HG03280 (cell line): ENCODE measurements at regions not wholly inside any gene's neighbourhood (a gene's known extent, or its start where the extent isn't known, plus 50 kb on each side); places are given as distances from the start of the nearest gene placed in this dataset.

ENCODE experiments used
- ATAC-seq: cut with Tn5 transposase; IDR thresholded peaks from one replicate; pipeline ENCODE4 v1.9.1; 2021; ENCODE audit warnings: mild to moderate bottlenecking, moderate library complexity; ENCODE audit not compliant: unreplicated experiment

- no peak for ATAC-seq
These were observed 56.8 kb upstream of the GRIA4 start for GRCh38 chr11:105553025-105553424.

GRCh38 chr11:105548359-105548758, 61.5 kb upstream of the GRIA4 start:
- ATAC-seq, result no peak

GRCh38 chr11:105538588-105538987, 71.3 kb upstream of the GRIA4 start:
- no peak for ATAC-seq

GRCh38 chr11:105537531-105537930, 72.3 kb upstream of the GRIA4 start:
- no peak for ATAC-seq

- no peak for ATAC-seq
These were observed 85.6 kb upstream of the GRIA4 start for GRCh38 chr11:105524286-105524685.

- no peak for ATAC-seq
These were observed 89.0 kb upstream of the GRIA4 start for GRCh38 chr11:105520706-105521345.

GRCh38 chr11:105507496-105508254, 102.2 kb upstream of the GRIA4 start:
- no peak for ATAC-seq

GRCh38 chr11:105492010-105492409, 117.9 kb upstream of the GRIA4 start:
- ATAC-seq, result no peak

- no peak for ATAC-seq
These were observed 118.5 kb upstream of the GRIA4 start for GRCh38 chr11:105491394-105491793.

GRCh38 chr11:105490333-105490732, 119.5 kb upstream of the GRIA4 start:
- ATAC-seq, result no peak

GRCh38 chr11:105489446-105489845, 120.4 kb upstream of the GRIA4 start:
- ATAC-seq, result no peak

- ATAC-seq, result no peak
These were observed 122.9 kb upstream of the GRIA4 start for GRCh38 chr11:105486929-105487328.

- no peak for ATAC-seq
These were observed 139.9 kb upstream of the GRIA4 start for GRCh38 chr11:105469931-105470330.

GRCh38 chr11:105468154-105468553, 141.7 kb upstream of the GRIA4 start:
- ATAC-seq, result no peak

- no peak for ATAC-seq
These were observed 143.2 kb upstream of the GRIA4 start for GRCh38 chr11:105466582-105467228.

GRCh38 chr11:105458071-105458470, 151.8 kb upstream of the GRIA4 start:
- no peak for ATAC-seq

GRCh38 chr11:105456950-105457349, 152.9 kb upstream of the GRIA4 start:
- ATAC-seq, result peak; percentile 74

- ATAC-seq, result no peak
These were observed 160.7 kb upstream of the GRIA4 start for GRCh38 chr11:105449100-105449734.

- ATAC-seq, result no peak
These were observed 161.2 kb upstream of the GRIA4 start for GRCh38 chr11:105448703-105449079.

GRCh38 chr11:105447936-105448702, 161.8 kb upstream of the GRIA4 start:
- no peak for ATAC-seq

GRCh38 chr11:105443623-105444022, 166.2 kb upstream of the GRIA4 start:
- no peak for ATAC-seq
